ENCODE measurements at regions not wholly inside any gene's neighbourhood (a gene's known extent, or its start where the extent isn't known, plus 50 kb on each side); places are given as distances from the start of the nearest gene placed in this dataset.

GRCh38 chr7:145269418-145270161, 433.7 kb upstream of the TPK1 start:
- no peak for DNase-seq (ENCODE audit: low read depth)

- DNase-seq (ENCODE audit: low read depth): no peak
Observed at GRCh38 chr7:145265180-145265579, 429.3 kb upstream of the TPK1 start.

GRCh38 chr7:145263886-145264285, 428.0 kb upstream of the TPK1 start:
- DNase-seq (ENCODE audit: low read depth): no peak

GRCh38 chr7:145252031-145252430, 416.2 kb upstream of the TPK1 start:
- no peak for DNase-seq (ENCODE audit: low read depth)

- no peak for DNase-seq (ENCODE audit: low read depth)
Observed at GRCh38 chr7:145224775-145225174, 388.9 kb upstream of the TPK1 start.

- no peak for DNase-seq (ENCODE audit: low read depth)
Observed at GRCh38 chr7:145219461-145219860, 383.6 kb upstream of the TPK1 start.

- no peak for DNase-seq (ENCODE audit: low read depth)
Observed at GRCh38 chr7:145216866-145217265, 381.0 kb upstream of the TPK1 start.

GRCh38 chr7:145212050-145212449, 376.2 kb upstream of the TPK1 start:
- no peak for DNase-seq (ENCODE audit: low read depth)

- no peak for DNase-seq (ENCODE audit: low read depth)
Observed at GRCh38 chr7:145211211-145211610, 375.4 kb upstream of the TPK1 start.

- no peak for DNase-seq (ENCODE audit: low read depth)
Observed at GRCh38 chr7:145193951-145194350, 358.1 kb upstream of the TPK1 start.

GRCh38 chr7:145184956-145185355, 349.1 kb upstream of the TPK1 start:
- no peak for DNase-seq (ENCODE audit: low read depth)

- no peak for DNase-seq (ENCODE audit: low read depth)
Observed at GRCh38 chr7:145183069-145183468, 347.2 kb upstream of the TPK1 start.

- no peak for DNase-seq (ENCODE audit: low read depth)
Observed at GRCh38 chr7:145175366-145175765, 339.5 kb upstream of the TPK1 start.

GRCh38 chr7:145169908-145170307, 334.1 kb upstream of the TPK1 start:
- DNase-seq (ENCODE audit: low read depth): no peak

- DNase-seq (ENCODE audit: low read depth): no peak
Observed at GRCh38 chr7:145168879-145169278, 333.0 kb upstream of the TPK1 start.

- DNase-seq (ENCODE audit: low read depth): no peak
Observed at GRCh38 chr7:145168427-145168826, 332.6 kb upstream of the TPK1 start.

GRCh38 chr7:145156834-145157233, 321.0 kb upstream of the TPK1 start:
- no peak for DNase-seq (ENCODE audit: low read depth)

GRCh38 chr7:145152589-145152988, 316.7 kb upstream of the TPK1 start:
- no peak for DNase-seq (ENCODE audit: low read depth)

- no peak for DNase-seq (ENCODE audit: low read depth)
Observed at GRCh38 chr7:145151676-145152075, 315.8 kb upstream of the TPK1 start.

- DNase-seq (ENCODE audit: low read depth): no peak
Observed at GRCh38 chr7:145147865-145148264, 312.0 kb upstream of the TPK1 start.

- DNase-seq (ENCODE audit: low read depth): no peak
Observed at GRCh38 chr7:145143685-145144084, 307.8 kb upstream of the TPK1 start.

- no peak for DNase-seq (ENCODE audit: low read depth)
Observed at GRCh38 chr7:145134377-145134776, 298.5 kb upstream of the TPK1 start.

- DNase-seq (ENCODE audit: low read depth): no peak
Observed at GRCh38 chr7:145123502-145123901, 287.6 kb upstream of the TPK1 start.

GRCh38 chr7:145106001-145106400, 270.1 kb upstream of the TPK1 start:
- DNase-seq (ENCODE audit: low read depth): no peak
